ENCODE measurements at regions not wholly inside any gene's neighbourhood (a gene's known extent, or its start where the extent isn't known, plus 50 kb on each side); places are given as distances from the start of the nearest gene placed in this dataset.
A peak's percentile ranks its signal among the peaks of the same experiment; 100 is the strongest.

GRCh38 chr1:118828038-118828437 lies 160.1 kb downstream of the TBX15 start:
- TF ChIP-seq JUNB (IDR thresholded peaks at IDR 0.05; ENCODE audit: unreplicated experiment) = no peak
- TF ChIP-seq POLR2AphosphoS5 (IDR thresholded peaks at IDR 0.05; ENCODE audit: low read depth) = no peak
- no peaks in the 10 kb centered on the region for H3K27me3 Mint-ChIP-seq (ENCODE audit: insufficient read depth, low read depth, poor library complexity)
- Histone ChIP-seq H3K4me1 (ENCODE audit: insufficient read depth) (no peaks in the 10 kb centered on the region), H3K27me3 (ENCODE audit: insufficient read depth) (no peaks in the 10 kb centered on the region), H3K9me2 (ENCODE audit: insufficient read depth) (0 out of 2 replicates have a peak, but pooled peaks cover 9% of the 10 kb centered on the region), H3K4me2 (no peak overlapping the region), H3K4me3 (no peak overlapping the region), H4K20me1 (replicated peaks; ENCODE audit: insufficient read depth) (no peaks in the 10 kb centered on the region), H3K27ac (ENCODE audit: low read depth) (no peak overlapping the region), H3K36me3 (ENCODE audit: insufficient read depth) (no peaks in the 10 kb centered on the region; the same call in 1 of the 2 replicates), H3F3A (replicated peaks; ENCODE audit: low read depth) (no peaks in the 10 kb centered on the region), H3K79me2 (replicated peaks; ENCODE audit: insufficient read depth) (no peaks in the 10 kb centered on the region), H2AFZ (no peak overlapping the region)
- peaks cover 22% of the 10 kb centered on the region for H3K36me3 Mint-ChIP-seq (ENCODE audit: low read depth)
- H3K4me3 Mint-ChIP-seq = no peak overlapping the region
- H3K9me3 Mint-ChIP-seq = peaks cover 29% of the 10 kb centered on the region
- no peaks in the 10 kb centered on the region for H3K4me1 Mint-ChIP-seq
- ATAC-seq = no peak
- no peak overlapping the region for H3K27ac Mint-ChIP-seq
- no peak for DNase-seq (ENCODE audit: low spot score)

GRCh38 chr1:118827636-118828035 lies 160.5 kb downstream of the TBX15 start:
- Histone ChIP-seq H3K4me1 (ENCODE audit: insufficient read depth) (no peaks in the 10 kb centered on the region), H4K20me1 (replicated peaks; ENCODE audit: insufficient read depth) (no peaks in the 10 kb centered on the region), H3F3A (replicated peaks; ENCODE audit: low read depth) (no peaks in the 10 kb centered on the region), H2AFZ (peak overlapping the region; percentile 3; the same call in 1 of the 2 replicates), H3K36me3 (ENCODE audit: insufficient read depth) (no peaks in the 10 kb centered on the region; the same call in 1 of the 2 replicates), H3K4me2 (no peak overlapping the region), H3K9me2 (ENCODE audit: insufficient read depth) (0 out of 2 replicates have a peak, but pooled peaks cover 9% of the 10 kb centered on the region), H3K4me3 (no peak overlapping the region), H3K27me3 (ENCODE audit: insufficient read depth) (no peaks in the 10 kb centered on the region), H3K79me2 (replicated peaks; ENCODE audit: insufficient read depth) (no peaks in the 10 kb centered on the region), H3K27ac (ENCODE audit: low read depth) (no peak overlapping the region)
- no peak for TF ChIP-seq JUNB (IDR thresholded peaks at IDR 0.05; ENCODE audit: unreplicated experiment)
- no peak for TF ChIP-seq EZH2 (IDR thresholded peaks at IDR 0.05; ENCODE audit: low read depth, unreplicated experiment)
- TF ChIP-seq CTCF (conservative IDR thresholded peaks at IDR 0.05; ENCODE audit: low read depth in 2 of 2) = no peak
- TF ChIP-seq STAT1 (IDR thresholded peaks at IDR 0.05; ENCODE audit: unreplicated experiment) = no peak
- no peak for TF ChIP-seq ZNF462 (CRISPR knock-in tag; IDR thresholded peaks at IDR 0.05)
- TF ChIP-seq ZNF331 (CRISPR knock-in tag; IDR thresholded peaks at IDR 0.05; ENCODE audit: low read depth) = no peak
- Mint-ChIP-seq H3K27ac (no peak overlapping the region), H3K27me3 (ENCODE audit: insufficient read depth, low read depth, poor library complexity) (no peaks in the 10 kb centered on the region), H3K4me1 (no peaks in the 10 kb centered on the region), H3K4me3 (no peak overlapping the region), H3K36me3 (ENCODE audit: low read depth) (peaks cover 20% of the 10 kb centered on the region), H3K9me3 (peaks cover 25% of the 10 kb centered on the region)
- ATAC-seq (no peak), DNase-seq (ENCODE audit: low spot score) (no peak)
